ENCODE measurements at regions not wholly inside any gene's neighbourhood (a gene's known extent, or its start where the extent isn't known, plus 50 kb on each side); places are given as distances from the start of the nearest gene placed in this dataset.

DNA sequence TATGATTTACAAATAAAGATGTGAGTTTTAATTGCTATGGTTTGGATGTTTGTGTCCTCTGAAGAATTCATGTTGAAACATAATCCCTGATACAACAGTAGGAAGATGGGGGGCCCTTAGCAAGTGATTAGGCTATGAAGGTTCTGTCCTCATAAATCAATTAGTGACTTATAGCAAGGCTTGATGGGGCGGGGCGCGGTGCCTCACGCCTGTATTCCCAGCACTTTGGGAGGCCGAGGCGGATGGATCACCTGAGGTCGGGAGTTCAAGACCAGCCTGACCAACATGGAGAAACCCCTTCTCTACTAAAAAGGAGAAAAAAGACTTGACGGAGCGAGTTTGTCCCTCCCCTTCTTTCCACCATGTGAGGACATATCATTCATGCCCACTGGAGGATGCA is 2486.5 kb upstream of the PCDH20 start:
- H3K27ac ChIP-seq = no peak overlapping the region
- no peak for TF ChIP-seq EP300 (IDR thresholded peaks at IDR 0.05)
- TF ChIP-seq, protein P1, sequence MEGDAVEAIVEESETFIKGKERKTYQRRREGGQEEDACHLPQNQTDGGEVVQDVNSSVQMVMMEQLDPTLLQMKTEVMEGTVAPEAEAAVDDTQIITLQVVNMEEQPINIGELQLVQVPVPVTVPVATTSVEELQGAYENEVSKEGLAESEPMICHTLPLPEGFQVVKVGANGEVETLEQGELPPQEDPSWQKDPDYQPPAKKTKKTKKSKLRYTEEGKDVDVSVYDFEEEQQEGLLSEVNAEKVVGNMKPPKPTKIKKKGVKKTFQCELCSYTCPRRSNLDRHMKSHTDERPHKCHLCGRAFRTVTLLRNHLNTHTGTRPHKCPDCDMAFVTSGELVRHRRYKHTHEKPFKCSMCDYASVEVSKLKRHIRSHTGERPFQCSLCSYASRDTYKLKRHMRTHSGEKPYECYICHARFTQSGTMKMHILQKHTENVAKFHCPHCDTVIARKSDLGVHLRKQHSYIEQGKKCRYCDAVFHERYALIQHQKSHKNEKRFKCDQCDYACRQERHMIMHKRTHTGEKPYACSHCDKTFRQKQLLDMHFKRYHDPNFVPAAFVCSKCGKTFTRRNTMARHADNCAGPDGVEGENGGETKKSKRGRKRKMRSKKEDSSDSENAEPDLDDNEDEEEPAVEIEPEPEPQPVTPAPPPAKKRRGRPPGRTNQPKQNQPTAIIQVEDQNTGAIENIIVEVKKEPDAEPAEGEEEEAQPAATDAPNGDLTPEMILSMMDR (IDR thresholded peaks at IDR 0.05) = no peak
- TF ChIP-seq POLR2A (IDR thresholded peaks at IDR 0.05) = no peak
- WGBS, 3 donors = 92 to 96% (median 93%) methylated on average over 9 of the region's 9 CpGs
- DNase-seq = no peak
- H3K4me1 ChIP-seq (ENCODE audit: insufficient read depth) = no peaks in the 10 kb centered on the region
- H3K4me3 ChIP-seq = no peak overlapping the region
- no peaks in the 10 kb centered on the region for H3K36me3 ChIP-seq
- H3K27me3 ChIP-seq = no peaks in the 10 kb centered on the region
- intact Hi-C loops (cut with DNase I) = no loop called here
- H3K9me3 ChIP-seq = no peaks in the 10 kb centered on the region

DNA sequence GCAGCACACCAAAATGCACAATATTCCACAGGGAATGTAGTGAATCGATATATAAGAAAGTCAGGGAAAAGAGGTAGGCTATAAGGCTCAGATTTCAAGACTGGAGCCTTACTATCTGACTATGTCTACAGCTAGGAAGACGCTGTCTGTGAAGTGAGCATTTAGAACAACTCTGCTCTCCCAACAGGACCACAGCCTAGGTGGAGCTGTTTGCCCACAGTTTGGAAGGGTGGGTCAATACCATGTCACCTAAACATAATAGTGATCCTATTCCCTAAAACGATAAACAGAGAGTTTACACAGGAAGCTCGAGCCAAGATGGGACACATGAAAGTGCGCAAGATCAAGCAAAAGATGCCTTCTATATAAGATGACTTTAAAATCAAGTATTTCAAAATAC is 2486.0 kb upstream of the PCDH20 start:
- TF ChIP-seq POLR2A (IDR thresholded peaks at IDR 0.05) = no peak
- TF ChIP-seq, protein P1 (IDR thresholded peaks at IDR 0.05) = no peak
- no peaks in the 10 kb centered on the region for H3K27me3 ChIP-seq
- H3K4me1 ChIP-seq (ENCODE audit: insufficient read depth) = no peaks in the 10 kb centered on the region
- intact Hi-C loops (cut with DNase I) = no loop called here
- no peak overlapping the region for H3K4me3 ChIP-seq
- no peaks in the 10 kb centered on the region for H3K36me3 ChIP-seq
- no peaks in the 10 kb centered on the region for H3K9me3 ChIP-seq
- WGBS, 3 donors = 85 to 96% (median 89%) methylated on average over 5 of the region's 5 CpGs
- H3K27ac ChIP-seq = no peak overlapping the region
- no peak for DNase-seq

DNA sequence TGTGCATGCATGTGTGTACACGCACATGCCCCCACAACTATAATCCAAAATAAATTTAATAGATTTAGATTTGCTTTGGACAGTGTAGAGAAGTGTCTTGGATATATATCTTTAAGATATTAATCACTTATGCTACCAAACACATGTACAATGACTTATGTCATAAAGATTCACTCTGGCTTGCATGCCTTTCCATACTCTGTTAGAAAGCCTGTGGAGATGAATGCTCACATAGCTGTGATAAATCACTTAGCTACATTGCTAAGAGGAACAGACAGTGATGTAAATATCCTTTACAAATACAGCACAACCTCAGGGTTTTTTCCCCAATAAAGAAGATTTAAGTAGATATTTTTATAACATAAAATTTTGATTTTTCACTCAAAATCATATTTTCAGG is 2484.8 kb upstream of the PCDH20 start:
- H3K9me3 ChIP-seq = no peaks in the 10 kb centered on the region
- no peak for DNase-seq
- intact Hi-C loops (cut with DNase I) = no loop called here
- H3K27me3 ChIP-seq = no peaks in the 10 kb centered on the region
- TF ChIP-seq POLR2A (IDR thresholded peaks at IDR 0.05) (no peak), EP300 (IDR thresholded peaks at IDR 0.05) (no peak)
- TF ChIP-seq, protein P1 (IDR thresholded peaks at IDR 0.05) = no peak
- H3K27ac ChIP-seq = no peak overlapping the region
- no peaks in the 10 kb centered on the region for H3K4me1 ChIP-seq (ENCODE audit: insufficient read depth)
- H3K36me3 ChIP-seq = no peaks in the 10 kb centered on the region
- 90 to 97% (median 92%) methylated on average over 1 of the region's 1 CpG for WGBS, 3 donors
- no peak overlapping the region for H3K4me3 ChIP-seq

DNA sequence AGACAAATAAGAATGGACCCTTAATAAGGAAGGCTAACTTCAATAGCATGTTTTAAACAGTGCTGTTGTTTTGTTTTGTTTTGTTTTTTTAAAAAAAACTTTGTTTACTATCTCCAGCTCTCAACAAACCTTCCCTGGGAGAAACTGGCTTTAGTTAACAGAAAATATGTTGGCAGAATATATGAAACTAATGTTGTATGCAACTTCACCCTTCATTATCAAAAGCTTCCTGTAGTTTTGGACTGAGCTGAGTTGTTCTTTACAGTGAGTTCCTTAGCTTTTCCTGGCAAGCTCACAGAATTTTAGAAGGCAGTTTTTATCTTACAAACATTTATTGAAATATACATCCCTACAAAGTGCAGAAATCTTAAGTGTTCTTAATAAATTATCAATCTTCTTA is 2480.7 kb upstream of the PCDH20 start:
- intact Hi-C loops (cut with DNase I) = no loop called here
- TF ChIP-seq POLR2A (IDR thresholded peaks at IDR 0.05) (no peak), EP300 (IDR thresholded peaks at IDR 0.05) (no peak)
- TF ChIP-seq, protein P1 (IDR thresholded peaks at IDR 0.05) = no peak

DNA sequence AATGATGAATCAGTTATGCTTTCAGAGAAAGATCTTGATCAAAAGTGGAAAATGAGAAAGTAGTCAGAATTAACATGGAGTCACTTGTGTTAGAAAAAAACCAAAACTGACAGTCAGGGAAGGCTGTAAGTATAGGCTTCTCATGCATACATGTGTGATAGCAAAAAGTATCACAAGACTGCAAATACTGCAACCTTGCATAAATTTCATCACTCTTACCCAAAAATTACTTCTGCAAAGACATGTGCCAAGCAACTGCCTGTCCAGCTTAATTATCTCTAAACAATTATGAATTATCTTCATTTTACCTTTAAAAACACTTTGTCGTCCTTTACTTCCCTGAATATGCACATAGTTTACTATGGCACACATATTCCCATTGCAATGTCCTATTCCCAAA is 2466.4 kb upstream of the PCDH20 start:
- WGBS, 3 donors = 55 to 66% (median 59%) methylated on average over 1 of the region's 1 CpG
- H3K36me3 ChIP-seq = no peaks in the 10 kb centered on the region
- H3K4me3 ChIP-seq = no peak overlapping the region
- no peaks in the 10 kb centered on the region for H3K27me3 ChIP-seq
- no peaks in the 10 kb centered on the region for H3K4me1 ChIP-seq (ENCODE audit: insufficient read depth)
- intact Hi-C loops (cut with DNase I) = no loop called here
- no peak for DNase-seq
- no peaks in the 10 kb centered on the region for H3K9me3 ChIP-seq
- no peak overlapping the region for H3K27ac ChIP-seq
- TF ChIP-seq, protein P1 (IDR thresholded peaks at IDR 0.05) = no peak
- no peak for TF ChIP-seq POLR2A (IDR thresholded peaks at IDR 0.05)
- TF ChIP-seq EP300 (IDR thresholded peaks at IDR 0.05) = no peak

More for the DNA sequence above, 2480.7 kb upstream of the PCDH20 start:
- no peaks in the 10 kb centered on the region for H3K27me3 ChIP-seq
- H3K36me3 ChIP-seq = no peaks in the 10 kb centered on the region
- H3K4me1 ChIP-seq (ENCODE audit: insufficient read depth) = no peaks in the 10 kb centered on the region
- H3K27ac ChIP-seq = no peak overlapping the region
- DNase-seq = no peak
- no peaks in the 10 kb centered on the region for H3K9me3 ChIP-seq
- no peak overlapping the region for H3K4me3 ChIP-seq

All from ovary (tissue), 7 donors.